ENCODE measurements at regions not wholly inside any gene's neighbourhood (a gene's known extent, or its start where the extent isn't known, plus 50 kb on each side); places are given as distances from the start of the nearest gene placed in this dataset.

DNA sequence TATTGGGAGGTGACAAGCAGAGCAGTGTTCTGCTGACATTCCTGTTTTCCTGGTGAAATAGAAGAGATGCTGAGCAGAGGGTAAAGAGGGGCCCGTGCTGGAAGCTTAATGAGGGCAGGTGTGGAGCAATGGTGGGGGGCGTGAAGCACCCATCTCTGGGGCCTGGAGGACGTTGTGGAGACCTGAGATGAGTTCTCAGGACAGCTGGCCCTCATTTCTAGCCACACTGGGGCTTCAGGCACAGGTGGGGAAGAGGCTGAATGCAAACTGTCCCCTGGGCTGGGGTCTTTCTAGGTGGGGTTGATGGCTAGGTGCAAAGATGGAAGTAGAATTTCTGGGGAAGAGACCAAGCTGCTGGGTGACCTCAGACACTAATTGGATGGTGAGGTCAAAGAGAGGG is 274.2 kb upstream of the TCERG1L start:
- Histone ChIP-seq H3K4me1 (ENCODE audit: low read depth) (no peaks in the 10 kb centered on the region), H3K4me3 (no peak overlapping the region), H3K9me3 (peaks cover 6% of the 10 kb centered on the region), H3K36me3 (ENCODE audit: low read depth) (no peaks in the 10 kb centered on the region)
- TF ChIP-seq, protein P1, sequence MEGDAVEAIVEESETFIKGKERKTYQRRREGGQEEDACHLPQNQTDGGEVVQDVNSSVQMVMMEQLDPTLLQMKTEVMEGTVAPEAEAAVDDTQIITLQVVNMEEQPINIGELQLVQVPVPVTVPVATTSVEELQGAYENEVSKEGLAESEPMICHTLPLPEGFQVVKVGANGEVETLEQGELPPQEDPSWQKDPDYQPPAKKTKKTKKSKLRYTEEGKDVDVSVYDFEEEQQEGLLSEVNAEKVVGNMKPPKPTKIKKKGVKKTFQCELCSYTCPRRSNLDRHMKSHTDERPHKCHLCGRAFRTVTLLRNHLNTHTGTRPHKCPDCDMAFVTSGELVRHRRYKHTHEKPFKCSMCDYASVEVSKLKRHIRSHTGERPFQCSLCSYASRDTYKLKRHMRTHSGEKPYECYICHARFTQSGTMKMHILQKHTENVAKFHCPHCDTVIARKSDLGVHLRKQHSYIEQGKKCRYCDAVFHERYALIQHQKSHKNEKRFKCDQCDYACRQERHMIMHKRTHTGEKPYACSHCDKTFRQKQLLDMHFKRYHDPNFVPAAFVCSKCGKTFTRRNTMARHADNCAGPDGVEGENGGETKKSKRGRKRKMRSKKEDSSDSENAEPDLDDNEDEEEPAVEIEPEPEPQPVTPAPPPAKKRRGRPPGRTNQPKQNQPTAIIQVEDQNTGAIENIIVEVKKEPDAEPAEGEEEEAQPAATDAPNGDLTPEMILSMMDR (IDR thresholded peaks at IDR 0.05), result no peak
- DNase-seq (no peak), ATAC-seq (no peak)
- intact Hi-C loops (cut with DNase I, micrococcal nuclease), result no loop called here

DNA sequence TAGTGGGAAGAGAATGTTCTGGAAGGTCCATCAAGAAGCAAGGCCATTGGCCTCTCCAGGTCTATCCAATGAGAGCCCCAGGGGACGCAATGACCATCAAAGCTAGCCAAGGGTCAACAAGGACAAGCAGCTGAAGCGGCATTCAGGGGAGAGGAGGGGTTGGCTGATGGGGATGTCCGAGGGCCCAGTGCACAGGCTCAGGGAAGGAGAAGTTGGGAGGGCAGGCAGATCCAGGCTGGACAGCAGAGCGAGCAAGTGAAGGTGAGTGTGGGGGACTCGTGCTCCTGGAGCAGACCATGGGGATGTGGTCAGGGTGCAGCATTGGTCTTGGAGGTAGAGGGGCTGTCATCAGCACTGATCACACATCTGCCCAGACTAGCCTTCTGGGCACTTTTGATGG is 275.4 kb upstream of the TCERG1L start:
- ATAC-seq (no peak), DNase-seq (no peak)
- no peaks in the 10 kb centered on the region for H3K36me3 ChIP-seq (ENCODE audit: low read depth)
- intact Hi-C loops (cut with DNase I, micrococcal nuclease), result no loop called here
- no peaks in the 10 kb centered on the region for H3K4me1 ChIP-seq (ENCODE audit: low read depth)
- TF ChIP-seq, protein P1 (IDR thresholded peaks at IDR 0.05), result no peak
- H3K4me3 ChIP-seq, result no peak overlapping the region
- peaks cover 6% of the 10 kb centered on the region for H3K9me3 ChIP-seq

DNA sequence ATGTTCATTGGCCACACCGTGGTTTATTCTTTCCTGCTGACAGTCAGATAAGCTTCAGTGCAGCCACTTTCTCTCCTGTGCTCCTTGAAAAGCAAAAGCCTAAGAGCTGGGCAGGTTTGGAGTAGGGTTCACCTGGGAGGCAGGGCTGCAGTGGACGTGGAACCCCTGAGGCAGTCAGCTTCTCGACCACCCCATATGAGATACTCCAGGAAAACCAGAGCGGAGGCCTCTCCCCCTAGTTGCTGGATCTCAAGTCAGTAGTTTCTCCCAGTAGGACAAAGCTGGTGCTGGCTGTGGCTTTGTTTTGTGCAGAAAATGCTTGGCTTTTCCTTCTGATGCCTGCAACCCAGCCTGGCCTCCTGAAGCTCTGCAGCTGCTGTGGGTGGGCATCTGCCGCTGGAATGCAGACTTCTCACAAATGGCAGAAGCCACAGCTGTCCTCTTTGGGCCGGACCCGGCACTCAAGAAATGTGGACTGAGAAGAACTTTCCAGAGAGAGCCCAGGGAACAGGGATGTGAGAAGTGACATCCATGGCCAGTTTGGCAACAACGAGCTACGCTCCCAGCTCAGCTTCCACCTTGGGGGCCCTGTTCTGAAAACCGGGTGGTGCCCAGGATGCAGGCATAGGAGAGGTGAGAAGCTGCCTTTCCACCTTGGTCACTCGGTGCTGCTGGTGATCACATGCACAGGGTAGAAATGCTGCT is 276.6 kb upstream of the TCERG1L start:
- intact Hi-C loops (cut with DNase I, micrococcal nuclease), result no loop called here
- DNase-seq, result no peak
- TF ChIP-seq, protein P1 (IDR thresholded peaks at IDR 0.05), result no peak
- no peaks in the 10 kb centered on the region for H3K36me3 ChIP-seq (ENCODE audit: low read depth)
- no peak overlapping the region for H3K4me3 ChIP-seq
- peaks cover 6% of the 10 kb centered on the region for H3K9me3 ChIP-seq
- no peaks in the 10 kb centered on the region for H3K4me1 ChIP-seq (ENCODE audit: low read depth)
- ATAC-seq, result no peak

DNA sequence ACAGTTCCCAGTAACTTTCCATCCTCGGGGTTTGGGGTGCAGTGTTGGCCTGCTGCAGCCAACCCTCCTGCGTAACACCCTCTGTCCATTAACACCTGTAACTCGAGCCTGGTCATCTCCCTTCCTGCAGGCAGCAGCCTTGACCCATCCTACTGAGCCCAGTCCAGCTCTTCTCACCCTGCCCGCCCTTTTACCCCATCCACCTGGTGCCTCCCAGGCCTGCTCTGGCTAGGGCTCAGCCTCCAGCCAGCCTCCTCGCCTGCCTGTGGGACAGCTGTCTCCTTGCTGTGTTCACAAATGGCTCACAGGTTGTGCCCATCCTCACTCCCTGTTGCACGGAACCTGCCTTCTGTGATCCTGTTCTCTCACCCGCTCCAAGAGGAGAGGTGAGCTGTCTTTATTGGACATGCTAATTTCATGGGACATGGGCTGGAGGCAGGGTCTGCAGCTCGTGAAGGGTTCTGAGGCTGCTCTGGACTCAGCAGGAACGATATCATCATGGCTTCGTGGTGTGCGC is 277.2 kb upstream of the TCERG1L start:
- TF ChIP-seq, protein P1 (IDR thresholded peaks at IDR 0.05), result no peak
- Histone ChIP-seq H3K4me3 (no peak overlapping the region), H3K36me3 (ENCODE audit: low read depth) (no peaks in the 10 kb centered on the region), H3K4me1 (ENCODE audit: low read depth) (no peaks in the 10 kb centered on the region), H3K9me3 (peaks cover 6% of the 10 kb centered on the region)
- DNase-seq (no peak), ATAC-seq (no peak)
- intact Hi-C loops (cut with DNase I, micrococcal nuclease), result no loop called here

DNA sequence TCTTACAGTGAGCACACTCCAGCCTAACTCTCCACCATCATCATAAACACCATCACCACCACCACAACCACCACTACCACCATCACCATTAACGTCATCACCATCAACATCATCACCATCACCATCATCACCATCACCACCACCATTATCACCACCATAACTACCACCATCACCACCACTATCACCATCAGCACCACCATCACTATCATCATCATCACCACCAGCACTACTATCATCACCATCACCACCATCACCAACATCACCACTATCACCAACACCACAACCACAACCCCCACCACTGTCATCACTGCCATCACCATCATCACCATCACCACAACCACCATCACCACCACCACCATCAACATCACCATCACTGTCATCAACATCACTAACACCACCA is 279.0 kb upstream of the TCERG1L start:
- ATAC-seq (no peak), DNase-seq (no peak)
- peaks cover 6% of the 10 kb centered on the region for H3K9me3 ChIP-seq
- no peak overlapping the region for H3K4me3 ChIP-seq
- no peaks in the 10 kb centered on the region for H3K4me1 ChIP-seq (ENCODE audit: low read depth)
- intact Hi-C loops (cut with DNase I, micrococcal nuclease), result no loop called here
- TF ChIP-seq, protein P1 (IDR thresholded peaks at IDR 0.05), result no peak
- no peaks in the 10 kb centered on the region for H3K36me3 ChIP-seq (ENCODE audit: low read depth)

Measured in mucosa of descending colon (tissue), 3 donors.